ENCODE measurements at regions not wholly inside any gene's neighbourhood (a gene's known extent, or its start where the extent isn't known, plus 50 kb on each side); places are given as distances from the start of the nearest gene placed in this dataset.
A peak's percentile ranks its signal among the peaks of the same experiment; 100 is the strongest.

DNA sequence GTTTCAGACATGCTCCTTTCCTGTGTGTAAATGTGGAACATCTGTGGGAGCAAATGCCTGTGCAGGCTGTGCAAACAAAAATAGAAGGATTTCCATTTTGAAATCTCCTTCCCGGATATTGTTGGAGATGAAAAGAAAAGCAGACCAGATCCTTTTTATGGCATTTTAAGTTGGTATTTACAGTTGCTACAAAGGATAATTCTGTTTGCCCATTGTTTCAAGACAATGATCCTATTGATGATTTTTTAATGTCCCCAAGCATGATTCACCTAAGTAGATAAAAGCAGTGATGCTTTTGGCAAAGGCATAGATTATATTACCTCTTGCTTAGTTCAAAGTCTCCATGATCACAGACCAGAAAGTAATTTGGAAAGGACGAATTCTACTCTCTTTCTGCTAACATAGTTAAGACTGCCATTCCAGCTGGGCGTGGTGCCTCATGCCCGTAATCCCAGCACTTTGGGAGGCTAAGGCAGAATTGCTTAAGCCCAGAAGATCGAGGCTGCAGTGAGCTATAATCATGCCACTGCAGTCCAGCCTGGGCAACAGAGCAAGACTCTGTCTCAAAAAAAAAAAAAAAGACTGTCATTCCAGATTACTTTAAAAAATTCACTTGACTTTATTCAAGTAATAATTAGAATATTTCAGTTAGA is 209.6 kb upstream of the SLC39A10 start:
- no peaks in the 10 kb centered on the region for H3K27me3 ChIP-seq (ENCODE audit: insufficient read depth, low read length)
- H3K27ac ChIP-seq (ENCODE audit: low read depth, low read length), result no peak overlapping the region
- no peak overlapping the region for H3K9ac ChIP-seq (ENCODE audit: low read length)
- H3K4me1 ChIP-seq (ENCODE audit: control insufficient read depth in 1 of 2, insufficient read depth in 2 of 2, low read length in 2 of 2), result peaks cover 0 to 9% of the 10 kb centered on the region in 2 experiments; a peak in 1 of 4 replicates
- ATAC-seq (peak; percentile 58), DNase-seq (ENCODE audit: low read depth, low spot score) (peak; percentile 28)
- no peaks in the 10 kb centered on the region for H4K20me1 ChIP-seq (ENCODE audit: insufficient read depth)
- no peaks in the 10 kb centered on the region for H3K36me3 ChIP-seq (ENCODE audit: control insufficient read depth in 1 of 2, insufficient read depth in 2 of 2, low read length in 2 of 2)
- no peaks in the 10 kb centered on the region for H3K79me2 ChIP-seq (ENCODE audit: insufficient read depth, low read length)
- BruUV-seq (replicated peaks), result no TSS peak
- TF ChIP-seq POLR2AphosphoS5 (IDR thresholded peaks at IDR 0.05; ENCODE audit: low read depth, low read length), result no peak
- TF ChIP-seq YY1 (IDR thresholded peaks at IDR 0.05; ENCODE audit: extremely low read depth, insufficient replicate concordance, low read depth, low read length), result no peak
- no peak for TF ChIP-seq FOSL1 (IDR thresholded peaks at IDR 0.05; ENCODE audit: low read depth)
- TF ChIP-seq, protein P1, sequence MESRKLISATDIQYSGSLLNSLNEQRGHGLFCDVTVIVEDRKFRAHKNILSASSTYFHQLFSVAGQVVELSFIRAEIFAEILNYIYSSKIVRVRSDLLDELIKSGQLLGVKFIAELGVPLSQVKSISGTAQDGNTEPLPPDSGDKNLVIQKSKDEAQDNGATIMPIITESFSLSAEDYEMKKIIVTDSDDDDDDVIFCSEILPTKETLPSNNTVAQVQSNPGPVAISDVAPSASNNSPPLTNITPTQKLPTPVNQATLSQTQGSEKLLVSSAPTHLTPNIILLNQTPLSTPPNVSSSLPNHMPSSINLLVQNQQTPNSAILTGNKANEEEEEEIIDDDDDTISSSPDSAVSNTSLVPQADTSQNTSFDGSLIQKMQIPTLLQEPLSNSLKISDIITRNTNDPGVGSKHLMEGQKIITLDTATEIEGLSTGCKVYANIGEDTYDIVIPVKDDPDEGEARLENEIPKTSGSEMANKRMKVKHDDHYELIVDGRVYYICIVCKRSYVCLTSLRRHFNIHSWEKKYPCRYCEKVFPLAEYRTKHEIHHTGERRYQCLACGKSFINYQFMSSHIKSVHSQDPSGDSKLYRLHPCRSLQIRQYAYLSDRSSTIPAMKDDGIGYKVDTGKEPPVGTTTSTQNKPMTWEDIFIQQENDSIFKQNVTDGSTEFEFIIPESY (IDR thresholded peaks at IDR 0.05; ENCODE audit: extremely low read depth, insufficient replicate concordance, low read length), result no peak
- TF ChIP-seq SIN3A (IDR thresholded peaks at IDR 0.05; ENCODE audit: low read depth), result no peak
- TF ChIP-seq RAD21 (IDR thresholded peaks at IDR 0.05; ENCODE audit: low read depth), result no peak
- TF ChIP-seq POLR2A (IDR thresholded peaks at IDR 0.05; ENCODE audit: borderline replicate concordance, extremely low read depth, insufficient read depth, insufficient read length), result no peak
- 0 out of 2 replicates have a peak, but pooled peaks have one; percentile 12 for TF ChIP-seq JUND (IDR thresholded peaks at IDR 0.05)
- peak; percentile 62 for TF ChIP-seq TCF7L2 (IDR thresholded peaks at IDR 0.05; ENCODE audit: borderline replicate concordance, extremely low read depth, insufficient read depth, insufficient read length)
- no peak for TF ChIP-seq ELF1 (IDR thresholded peaks at IDR 0.05; ENCODE audit: borderline replicate concordance, low read depth)
- TF ChIP-seq EGR1 (IDR thresholded peaks at IDR 0.05; ENCODE audit: low read depth), result no peak
- TF ChIP-seq SP1 (IDR thresholded peaks at IDR 0.05; ENCODE audit: low read depth), result no peak
- no peak for TF ChIP-seq SRF (IDR thresholded peaks at IDR 0.05; ENCODE audit: low read depth)
- peak overlapping the region; percentile 24; the same call in 1 of the 2 replicates for H3K4me2 ChIP-seq (ENCODE audit: low read length)
- ChIA-PET RAD21 (ENCODE audit: low non-redundant PET in 1 of 2, low total read pairs in 2 of 2, uncharacterized antibody in 2 of 2, unreplicated experiment in 2 of 2) (no interaction called here), CTCF (no interaction called here), POLR2A (no interaction called here)
- peak overlapping the region; percentile 87 for H2AFZ ChIP-seq (ENCODE audit: low read depth, low read length, poor library complexity, severe bottlenecking)
- intact Hi-C loops (cut with micrococcal nuclease), result no loop called here
- no peaks in the 10 kb centered on the region for H3K9me2 ChIP-seq (ENCODE audit: insufficient read depth)
- no peak overlapping the region for H3K4me3 ChIP-seq (replicated peaks in 1 of 2; ENCODE audit: low read depth in 1 of 2, low read length in 2 of 2)
- H3K9me3 ChIP-seq (ENCODE audit: control insufficient read depth in 1 of 2, insufficient read depth in 1 of 2, low read depth in 1 of 2, low read length in 2 of 2), result no peaks in the 10 kb centered on the region

Measured in HCT116 (cell line).